ENCODE measurements at regions not wholly inside any gene's neighbourhood (a gene's known extent, or its start where the extent isn't known, plus 50 kb on each side); places are given as distances from the start of the nearest gene placed in this dataset.

DNA sequence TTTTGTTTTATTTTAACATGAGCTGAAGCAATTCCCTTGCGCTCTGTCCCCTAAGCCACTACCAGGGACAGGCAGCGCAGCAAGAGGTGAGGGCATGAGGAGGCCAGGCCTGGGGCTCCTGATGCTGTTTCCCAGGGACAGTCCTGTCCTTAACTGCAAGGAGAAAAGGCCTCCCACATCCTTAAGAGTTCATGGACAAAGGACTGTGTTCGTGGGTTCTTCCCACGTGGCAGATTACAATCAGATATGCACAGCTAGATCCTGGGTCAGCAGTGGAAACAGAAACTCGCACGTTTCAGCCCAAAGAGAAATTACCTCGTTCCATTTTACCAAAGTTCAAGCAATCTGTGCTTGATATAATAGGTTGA lies 85.8 kb downstream of the MIS18A start:
- no peak for TF ChIP-seq POLR2AphosphoS5 (IDR thresholded peaks at IDR 0.05; ENCODE audit: borderline replicate concordance, low read depth, low read length)
- no peak for TF ChIP-seq EZH2 (IDR thresholded peaks at IDR 0.05)

Data from SK-N-MC (cell line).